GM12892 (cell line): ENCODE measurements at regions not wholly inside any gene's neighbourhood (a gene's known extent, or its start where the extent isn't known, plus 50 kb on each side); places are given as distances from the start of the nearest gene placed in this dataset.
"Not testable (repeated sequence)": the region's sequence is repeated elsewhere in the genome, so short reads cannot be mapped to it uniquely, and the experiment has no call there.

ENCODE experiments used
- DNase-seq: peaks from one replicate; pipeline ENCODE4 v3.0.0; 2011; ENCODE audit not compliant: insufficient read length
- FAIRE-seq: peaks from 2 replicates; lab custom pipeline; 2011; peaks lifted over from hg19 to GRCh38; lab: Jason Lieb, UNC
- POLR2A ChIP-seq: IDR thresholded peaks from 2 replicates; pipeline ENCODE4 v1.6.1; 2011; ENCODE audit warnings: low read depth, low read length, control low read depth
- POLR2AphosphoS5 ChIP-seq: IDR thresholded peaks from 2 replicates; pipeline ENCODE4 v1.6.1; 2011; ENCODE audit warnings: low read depth, low read length, control low read depth
- TAF1 ChIP-seq: IDR thresholded peaks from 2 replicates; pipeline ENCODE4 v1.6.1; 2011; ENCODE audit warnings: low read depth, mild to moderate bottlenecking, control low read depth, low read length, borderline replicate concordance

DNA sequence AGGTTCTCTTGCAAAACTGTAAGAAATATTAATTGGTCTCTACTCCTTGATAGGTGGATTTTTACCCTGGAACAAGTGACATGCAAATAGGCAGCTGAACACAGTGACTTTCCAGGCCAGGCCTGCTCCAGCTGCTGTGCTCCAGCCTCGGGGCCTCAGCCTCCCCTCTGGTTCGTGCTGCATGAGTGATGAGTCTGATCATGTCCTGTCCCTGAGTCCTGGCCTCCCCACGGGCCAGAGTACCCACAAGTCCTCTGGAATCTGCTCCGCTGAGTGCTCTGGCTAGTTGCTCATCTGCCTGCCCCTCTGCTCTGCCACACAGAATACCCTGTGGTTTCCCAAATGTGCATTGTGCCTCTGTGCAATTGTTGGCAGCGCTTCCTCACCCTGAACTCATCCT, 80.1 kb upstream of the PDZD8 start:
- TF ChIP-seq POLR2AphosphoS5 = no peak
- no peak for TF ChIP-seq POLR2A
- TF ChIP-seq TAF1 = no peak
- DNase-seq (no peak), FAIRE-seq (no peak)

DNA sequence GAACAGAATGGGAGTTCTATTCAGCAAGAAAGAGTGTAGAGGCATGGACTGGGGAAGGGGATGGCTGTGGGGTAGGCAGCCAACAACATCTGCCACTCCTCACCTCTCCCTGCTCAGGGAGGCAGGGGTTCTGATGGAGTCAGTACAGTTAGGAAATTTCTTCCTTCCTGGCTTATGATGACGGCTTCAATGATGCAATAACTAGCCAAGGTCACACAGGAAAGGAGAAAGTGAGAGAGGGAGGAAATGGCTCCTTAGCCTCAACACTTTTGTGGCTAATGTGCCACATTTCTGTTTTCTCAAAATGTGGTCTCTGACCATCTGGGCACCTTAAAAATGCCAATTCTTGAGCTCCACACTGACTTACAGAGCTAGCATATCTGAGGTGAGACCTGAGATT, 79.3 kb upstream of the PDZD8 start:
- TF ChIP-seq TAF1 (no peak), POLR2AphosphoS5 (no peak), POLR2A (no peak)
- DNase-seq (no peak), FAIRE-seq (no peak)

- not testable (repeated sequence) for DNase-seq, FAIRE-seq
Measured at GRCh38 chr10:117453484-117453883, 78.2 kb upstream of the PDZD8 start.

DNA sequence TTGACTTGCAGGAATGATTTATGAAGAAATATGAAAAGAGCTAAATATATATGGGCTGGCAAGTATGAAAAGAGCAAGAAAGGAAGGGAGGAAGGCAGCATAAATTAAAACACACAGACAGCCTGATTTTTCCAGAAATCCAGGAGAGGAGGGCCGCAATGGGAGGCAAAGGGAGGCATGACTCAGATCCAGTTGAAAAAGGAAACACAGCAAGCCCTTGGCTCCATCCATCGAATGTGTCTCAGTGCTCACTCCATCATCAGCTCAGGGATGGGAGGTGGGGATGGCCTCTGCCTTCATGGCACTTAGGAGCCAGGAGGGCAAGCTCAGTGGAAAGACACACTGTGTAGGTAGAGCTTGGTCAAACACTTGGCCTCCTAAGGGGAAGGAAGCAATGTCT, 75.7 kb upstream of the PDZD8 start:
- no peak for FAIRE-seq
- DNase-seq = no peak
- TF ChIP-seq POLR2AphosphoS5 (no peak), TAF1 (no peak)

DNA sequence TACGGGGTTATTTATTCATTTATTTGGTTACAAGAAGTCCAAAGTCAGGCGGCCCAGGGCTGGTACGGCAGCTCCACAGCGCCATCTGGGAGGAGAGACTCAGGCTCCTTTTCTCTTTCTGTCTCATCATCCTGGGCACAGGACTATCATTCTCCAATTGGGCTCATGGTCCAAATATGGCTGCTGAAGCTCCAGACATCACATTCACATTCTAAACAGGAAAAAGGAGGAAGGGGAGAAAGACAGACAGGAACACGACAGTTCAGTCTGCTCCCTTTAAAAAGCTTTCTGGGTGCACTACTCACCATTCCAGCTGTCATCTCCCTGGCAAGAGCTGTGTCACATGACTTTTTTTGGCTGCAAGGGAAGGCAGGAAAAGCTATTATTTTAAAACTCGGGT, 74.4 kb upstream of the PDZD8 start:
- DNase-seq (no peak), FAIRE-seq (no peak)
- TF ChIP-seq TAF1 (no peak), POLR2A (no peak), POLR2AphosphoS5 (no peak)

- FAIRE-seq (no peak), DNase-seq (no peak)
- TF ChIP-seq POLR2AphosphoS5 = no peak
- no peak for TF ChIP-seq POLR2A
- no peak for TF ChIP-seq TAF1
Measured at GRCh38 chr10:117448802-117449201, 73.6 kb upstream of the PDZD8 start.

- DNase-seq = no peak
- TF ChIP-seq POLR2AphosphoS5 (no peak), TAF1 (no peak), POLR2A (no peak)
- FAIRE-seq = no peak
Measured at GRCh38 chr10:117445992-117446391, 70.8 kb upstream of the PDZD8 start.

DNA sequence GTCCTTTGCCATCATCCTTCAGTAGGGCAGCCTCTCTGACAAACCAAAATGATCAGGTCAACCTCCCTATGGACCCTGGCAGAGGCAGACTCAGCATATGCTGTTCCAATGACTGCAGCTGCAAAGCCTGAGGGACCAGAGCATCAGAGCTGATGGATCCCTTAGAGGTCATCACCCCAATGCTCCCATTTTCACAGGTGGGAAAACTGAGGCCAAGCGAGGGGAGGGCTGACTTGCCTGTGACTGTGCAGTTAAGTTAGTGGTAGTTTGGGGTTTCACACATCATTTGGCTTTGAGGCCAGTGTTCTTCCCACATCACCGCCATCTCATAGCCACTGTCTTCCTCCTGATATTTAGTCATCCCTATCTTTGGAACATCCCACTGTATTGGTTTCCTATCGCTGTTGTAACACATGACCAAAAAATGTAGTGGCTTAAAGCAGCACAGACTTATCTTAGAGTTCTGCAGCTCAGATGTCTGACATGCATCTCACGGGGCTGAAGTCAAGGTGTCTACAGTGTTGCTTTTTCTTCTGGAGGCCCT, 69.3 kb upstream of the PDZD8 start:
- DNase-seq = no peak
- no peak for FAIRE-seq
- TF ChIP-seq POLR2A = no peak
- no peak for TF ChIP-seq POLR2AphosphoS5
- TF ChIP-seq TAF1 = no peak

GRCh38 chr10:117443686-117444041, 68.4 kb upstream of the PDZD8 start:
- TF ChIP-seq POLR2AphosphoS5 (no peak), TAF1 (no peak), POLR2A (no peak)
- DNase-seq = no peak
- FAIRE-seq = no peak

GRCh38 chr10:117442944-117443685, 67.9 kb upstream of the PDZD8 start:
- DNase-seq (peak; percentile 47), FAIRE-seq (peak; percentile 76)
- TF ChIP-seq POLR2AphosphoS5 (no peak), POLR2A (no peak), TAF1 (no peak)

GRCh38 chr10:117442521-117442920, 67.3 kb upstream of the PDZD8 start:
- TF ChIP-seq TAF1 = no peak
- no peak for FAIRE-seq
- DNase-seq = no peak

DNA sequence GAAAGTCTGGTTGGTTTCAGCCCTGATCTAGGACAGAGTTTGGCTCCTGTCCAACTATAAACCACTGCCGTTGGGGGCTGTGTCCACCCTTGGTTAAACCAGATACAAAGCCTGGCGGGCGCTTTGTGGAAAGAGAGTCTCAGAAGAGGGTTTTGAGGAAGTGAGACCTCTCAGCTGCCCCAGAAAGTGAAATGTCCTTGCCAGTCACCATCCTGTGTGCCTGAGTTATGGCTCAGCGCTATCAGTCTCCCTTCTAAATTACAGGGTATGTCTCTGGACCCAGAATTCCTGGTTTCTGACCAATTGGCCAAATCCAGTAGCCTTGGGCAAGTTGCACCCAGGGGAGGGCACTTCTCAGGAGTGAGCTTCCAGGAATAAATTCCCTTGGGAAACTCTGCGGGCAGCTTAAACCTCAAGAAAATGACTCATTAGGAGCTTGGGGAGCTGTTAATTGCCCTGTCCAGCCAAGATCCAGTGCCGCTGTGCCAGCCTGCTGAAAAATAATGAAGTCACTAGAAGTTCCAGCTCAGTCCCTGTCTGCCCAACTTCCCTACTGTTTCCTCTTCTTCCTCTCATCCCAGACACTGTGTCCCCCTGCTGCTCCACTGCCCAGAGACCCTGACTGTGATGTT, 66.7 kb upstream of the PDZD8 start:
- no peak for DNase-seq
- FAIRE-seq = no peak
- TF ChIP-seq TAF1 (no peak), POLR2A (no peak), POLR2AphosphoS5 (no peak)

- DNase-seq = no peak
- no peak for TF ChIP-seq POLR2AphosphoS5
- no peak for TF ChIP-seq TAF1
- TF ChIP-seq POLR2A = no peak
- no peak for FAIRE-seq
Measured at GRCh38 chr10:117441361-117441760, 66.1 kb upstream of the PDZD8 start.
